H1 (cell line): ENCODE measurements at regions not wholly inside any gene's neighbourhood (a gene's known extent, or its start where the extent isn't known, plus 50 kb on each side); places are given as distances from the start of the nearest gene placed in this dataset.

Experiments used
- CTCF ChIA-PET: fragments of 300-600 bp; sonication (Branson Sonifier 250); formaldehyde crosslinking; loops from one replicate; lab custom pipeline; 2021; ENCODE audit not compliant: partially characterized antibody; lab: Charles Lee
- POLR2A ChIA-PET: fragments of 300-600 bp; sonication (Branson Sonifier 250); formaldehyde crosslinking; loops from one replicate; lab custom pipeline; 2021; ENCODE audit warnings: inconsistent platforms; ENCODE audit not compliant: partially characterized antibody; lab: Charles Lee
- DNase-seq, 2 experiments: peaks; one replicate each; pipeline versions ENCODE4 v3.0.0 to v3.0.0-alpha.2; 2010 to 2022; ENCODE audit warnings: low spot score in 2 of 2, low read depth in 1 of 2, mixed read lengths in 1 of 2
- FAIRE-seq: peaks from 2 replicates; lab custom pipeline; 2011; peaks lifted over from hg19 to GRCh38; lab: Jason Lieb, UNC
- H2AFZ ChIP-seq: 2 replicates; pipeline ENCODE4 v1.8.1; 2012; ENCODE audit warnings: low read length, inconsistent platforms
- H2AK5ac ChIP-seq: 2 replicates; pipeline ENCODE4 v1.6.1; 2013; ENCODE audit warnings: low read depth, low read length
- H2BK120ac ChIP-seq: replicated peaks from 2 replicates; pipeline ENCODE3; 2013; ENCODE audit warnings: low read depth, low read length, inconsistent platforms
- H2BK12ac ChIP-seq: 2 replicates; pipeline ENCODE4 v1.6.1; 2013; ENCODE audit warnings: low read depth, low read length
- H2BK15ac ChIP-seq: 2 replicates; pipeline ENCODE4 v1.6.1; 2013; ENCODE audit warnings: low read length
- H2BK20ac ChIP-seq: 2 replicates; pipeline ENCODE4 v1.6.1; 2013; ENCODE audit warnings: low read length
- H2BK5ac ChIP-seq: 2 replicates; pipeline ENCODE4 v1.6.1; 2013; ENCODE audit warnings: low read depth, low read length
- H3K14ac ChIP-seq: 2 replicates; pipeline ENCODE4 v1.6.1; 2013; ENCODE audit warnings: inconsistent platforms; ENCODE audit not compliant: insufficient read length
- H3K18ac ChIP-seq: 2 replicates; pipeline ENCODE4 v1.6.1; 2013; ENCODE audit warnings: low read length; ENCODE audit errors: extremely low read depth
- H3K23ac ChIP-seq: 2 replicates; pipeline ENCODE4 v1.6.1; 2013; ENCODE audit warnings: inconsistent platforms; ENCODE audit not compliant: insufficient read length
- H3K23me2 ChIP-seq: 2 replicates; pipeline ENCODE4 v1.6.1; 2013; ENCODE audit warnings: low read depth, low read length
- H3K27ac ChIP-seq: 2 replicates; pipeline ENCODE4 v1.6.1; 2011; ENCODE audit warnings: low read depth, low read length, inconsistent platforms
- H3K27me3 ChIP-seq, 4 experiments: replicated peaks in 1 of 4; 1 replicate in 1 of 4; 2 replicates in 3 of 4; pipeline versions ENCODE4 v1.6.1 to v1.8.1; 2011 to 2013; ENCODE audit warnings: low read length in 3 of 4, mild to moderate bottlenecking in 3 of 4, inconsistent platforms in 2 of 4, mixed read lengths in 2 of 4, moderate library complexity in 1 of 4; ENCODE audit not compliant: control insufficient read depth in 3 of 4, insufficient read depth in 3 of 4; ENCODE audit errors: extremely low read depth in 1 of 4
- H3K36me3 ChIP-seq, 4 experiments: 2 replicates each; pipeline versions ENCODE4 v1.6.1 to v1.8.1; 2011 to 2013; ENCODE audit warnings: mild to moderate bottlenecking in 4 of 4, low read length in 3 of 4, moderate library complexity in 2 of 4, control low read depth in 1 of 4, inconsistent platforms in 1 of 4; ENCODE audit not compliant: insufficient read depth in 4 of 4, control insufficient read depth in 2 of 4
- H3K4ac ChIP-seq: replicated peaks from 2 replicates; pipeline ENCODE3; 2013; ENCODE audit warnings: low read length, low read depth, mixed read lengths, inconsistent platforms; ENCODE audit not compliant: insufficient read length
- H3K4me1 ChIP-seq, 4 experiments: replicated peaks in 1 of 4; 1 replicate in 1 of 4; 2 replicates in 3 of 4; pipeline versions ENCODE4 v1.6.1 to v1.8.1; 2011 to 2013; ENCODE audit warnings: low read length in 3 of 4, inconsistent platforms in 2 of 4, mixed read lengths in 1 of 4; ENCODE audit not compliant: insufficient read depth in 4 of 4, control insufficient read depth in 3 of 4
- H3K4me2 ChIP-seq, 2 experiments: 2 replicates each; pipeline versions ENCODE4 v1.6.1 to v1.8.1; 2011 to 2013; ENCODE audit warnings: low read depth in 2 of 2, low read length in 2 of 2, control low read depth in 1 of 2, inconsistent platforms in 1 of 2, mild to moderate bottlenecking in 1 of 2; ENCODE audit not compliant: insufficient read depth in 1 of 2
- H3K4me3 ChIP-seq, 4 experiments: fragments of 200-600, 300-600 bp in 1 of 4; sonication (generic), shearing (Covaris generic), sonication (Bioruptor Twin) in 1 of 4; 2 replicates each; pipeline versions ENCODE4 v1.5.1 to v1.8.1; 2011 to 2016; ENCODE audit warnings: low read length in 4 of 4, low read depth in 3 of 4, control low read depth in 2 of 4, inconsistent platforms in 2 of 4, mild to moderate bottlenecking in 2 of 4, mixed read lengths in 1 of 4, moderate library complexity in 1 of 4; ENCODE audit not compliant: insufficient read depth in 2 of 4; ENCODE audit errors: extremely low read depth in 1 of 4
- H3K56ac ChIP-seq: replicated peaks from 2 replicates; pipeline ENCODE3; 2013; ENCODE audit warnings: low read depth, mild to moderate bottlenecking, mixed read lengths, low read length, inconsistent platforms; ENCODE audit not compliant: insufficient read length
- H3K79me1 ChIP-seq: 2 replicates; pipeline ENCODE4 v1.6.1; 2013; ENCODE audit warnings: low read depth, low read length, control low read depth
- H3K79me2 ChIP-seq, 2 experiments: 2 replicates each; pipeline versions ENCODE4 v1.6.1 to v1.8.1; 2012 to 2013; ENCODE audit warnings: low read length in 2 of 2, mild to moderate bottlenecking in 2 of 2, inconsistent platforms in 1 of 2; ENCODE audit not compliant: insufficient read depth in 2 of 2, control insufficient read depth in 1 of 2
- H3K9ac ChIP-seq, 4 experiments: replicated peaks in 1 of 4; 1 replicate in 1 of 4; 2 replicates in 3 of 4; pipeline versions ENCODE4 v1.6.1 to v1.8.1; 2011 to 2013; ENCODE audit warnings: low read depth in 3 of 4, low read length in 3 of 4, control low read depth in 2 of 4, mild to moderate bottlenecking in 2 of 4, moderate library complexity in 2 of 4, inconsistent platforms in 1 of 4; ENCODE audit errors: extremely low read depth in 1 of 4
- H3K9me3 ChIP-seq, 2 experiments: 2 replicates each; pipeline versions ENCODE4 v1.6.1 to v1.8.1; 2012 to 2013; ENCODE audit warnings: mild to moderate bottlenecking in 2 of 2, moderate library complexity in 2 of 2, control low read depth in 1 of 2, inconsistent platforms in 1 of 2, low read depth in 1 of 2, low read length in 1 of 2, mixed read lengths in 1 of 2; ENCODE audit not compliant: insufficient read depth in 2 of 2
- H4K20me1 ChIP-seq, 2 experiments: replicated peaks in 1 of 2; 2 replicates each; pipeline versions ENCODE3 to v1.8.1; 2011 to 2013; ENCODE audit warnings: inconsistent platforms in 2 of 2, low read length in 2 of 2, mild to moderate bottlenecking in 1 of 2; ENCODE audit not compliant: insufficient read depth in 2 of 2, control insufficient read depth in 1 of 2
- H4K5ac ChIP-seq: 2 replicates; pipeline ENCODE4 v1.6.1; 2013; ENCODE audit warnings: low read length, low read depth, mixed read lengths, inconsistent platforms; ENCODE audit not compliant: insufficient read length
- H4K8ac ChIP-seq: 2 replicates; pipeline ENCODE4 v1.8.0; 2013; ENCODE audit warnings: mild to moderate bottlenecking, moderate library complexity, low read length, inconsistent platforms; ENCODE audit not compliant: insufficient read depth; ENCODE audit errors: extremely low read depth
- H4K91ac ChIP-seq: replicated peaks from 2 replicates; pipeline ENCODE3; 2013; ENCODE audit warnings: low read length, mixed read lengths, inconsistent platforms; ENCODE audit not compliant: insufficient read length
- BACH1 ChIP-seq: IDR thresholded peaks from 2 replicates; pipeline ENCODE4 v1.6.1; 2012; ENCODE audit warnings: low read length, improper control_type of control experiment
- NANOG ChIP-seq: IDR thresholded peaks from 2 replicates; pipeline ENCODE4 v1.6.1; 2011; ENCODE audit warnings: low read length, low read depth, mild to moderate bottlenecking, inconsistent platforms; ENCODE audit not compliant: insufficient read depth, poor library complexity, severe bottlenecking
- PHF8 ChIP-seq: fragments of 200-600 bp; sonication (generic); conservative IDR thresholded peaks from 2 replicates; pipeline ENCODE4 v1.7.1; 2012; ENCODE audit warnings: low read depth, mild to moderate bottlenecking, inconsistent platforms, low read length, moderate library complexity
- RFX5 ChIP-seq: IDR thresholded peaks from 2 replicates; pipeline ENCODE4 v1.6.1; 2011; ENCODE audit warnings: low read depth, low read length, improper control_type of control experiment, borderline replicate concordance
- WGBS, 2 experiments: shearing (Covaris generic) in 1 of 2; methylation state at CpG; one replicate each; pipeline versions ENCODE4 v1.1.6 to v1.1.7; 2013 to 2015; ENCODE audit warnings: low lambda C conversion rate in 2 of 2, mixed read lengths in 2 of 2, inconsistent platforms in 1 of 2, low coverage in 1 of 2, missing lambda C conversion rate in 1 of 2; ENCODE audit not compliant: insufficient replicate concordance in 2 of 2, insufficient coverage in 1 of 2, insufficient read length in 1 of 2; ENCODE audit errors: extremely low coverage in 1 of 2, missing lambda C conversion rate in 1 of 2; 5-methylcytosine and 5-hydroxymethylcytosine counted together

DNA sequence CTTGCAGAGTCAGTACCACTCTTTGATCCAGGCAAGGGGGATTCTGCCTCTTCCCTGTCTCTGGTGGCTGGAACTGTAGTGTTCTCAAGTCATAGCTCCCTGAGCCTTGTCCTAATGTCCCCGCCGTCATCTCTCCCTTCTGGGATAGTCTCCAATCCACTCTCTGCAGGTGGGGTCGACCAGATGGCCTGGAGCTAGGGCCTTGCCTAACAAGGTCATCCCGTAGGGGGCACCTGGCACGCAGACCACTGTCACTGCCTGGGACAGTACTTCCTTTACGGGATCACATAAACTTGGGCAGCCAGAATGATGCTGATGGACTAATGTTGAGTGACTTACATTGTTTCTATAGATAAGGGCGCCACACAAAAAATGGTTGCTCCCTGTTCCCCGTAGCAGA is 118.9 kb upstream of the SLC22A23 start:
- Histone ChIP-seq H4K8ac (no peak overlapping the region), H2AK5ac (no peak overlapping the region), H2BK120ac (no peak overlapping the region), H3K4ac (no peak overlapping the region), H3K23me2 (no peaks in the 10 kb centered on the region), H3K9me3 (no peaks in the 10 kb centered on the region), H3K36me3 (no peaks in the 10 kb centered on the region), H3K27ac (no peak overlapping the region), H3K79me1 (no peaks in the 10 kb centered on the region), H3K4me3 (no peak overlapping the region), H3K9ac (no peak overlapping the region), H4K20me1 (no peaks in the 10 kb centered on the region), H3K14ac (no peak overlapping the region), H2BK12ac (no peak overlapping the region), H3K4me1 (peaks cover 0 to 7% (median 3%) of the 10 kb centered on the region in 4 experiments; a peak in 4 of 7 replicates), H4K91ac (no peak overlapping the region), H2AFZ (no peak overlapping the region), H3K23ac (no peak overlapping the region), H3K79me2 (no peaks in the 10 kb centered on the region), H3K56ac (no peak overlapping the region), H4K5ac (no peak overlapping the region), H3K27me3 (no peaks in the 10 kb centered on the region), H2BK20ac (no peak overlapping the region), H3K4me2 (no peak overlapping the region), H2BK5ac (no peak overlapping the region), H3K18ac (no peak overlapping the region), H2BK15ac (no peak overlapping the region)
- DNase-seq (no peak), FAIRE-seq (no peak)
- ChIA-PET POLR2A (no interaction called here), CTCF (interaction anchor here (0.9 to 2.0 kb wide), 3 partner anchors 10 to 157 kb away, joined by 3 to 5 read pairs (median 4); no protein-coding TSS in a partner anchor)
- TF ChIP-seq PHF8 = no peak
- TF ChIP-seq NANOG = no peak
- TF ChIP-seq RFX5 = no peak
- TF ChIP-seq BACH1 = no peak
- WGBS, 2 experiments = 84% methylated on average over 8 of the region's 8 CpGs; no CpG with 5 or more reads in 1 of the 2 experiments
